ENCODE measurements at regions not wholly inside any gene's neighbourhood (a gene's known extent, or its start where the extent isn't known, plus 50 kb on each side); places are given as distances from the start of the nearest gene placed in this dataset.

DNA sequence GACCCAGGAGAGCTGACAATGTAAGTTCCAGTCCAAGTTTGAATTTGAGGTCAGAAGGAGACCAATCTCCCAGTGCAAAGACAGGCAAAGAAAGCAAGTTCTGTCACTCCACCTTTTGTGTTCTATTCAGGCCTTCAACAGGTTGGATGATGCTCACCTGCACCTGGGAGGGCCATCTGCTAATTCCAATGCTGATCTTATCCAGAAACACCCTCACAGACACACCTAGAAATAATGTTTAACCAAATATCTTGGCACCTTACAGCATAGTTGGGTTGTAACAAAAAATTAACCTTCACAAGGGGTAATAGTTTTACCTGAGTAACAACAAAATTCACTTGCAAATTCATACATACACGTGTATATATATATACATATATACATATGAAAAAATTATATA, 190.8 kb downstream of the DIRAS2 start:
- TF ChIP-seq, protein P1, sequence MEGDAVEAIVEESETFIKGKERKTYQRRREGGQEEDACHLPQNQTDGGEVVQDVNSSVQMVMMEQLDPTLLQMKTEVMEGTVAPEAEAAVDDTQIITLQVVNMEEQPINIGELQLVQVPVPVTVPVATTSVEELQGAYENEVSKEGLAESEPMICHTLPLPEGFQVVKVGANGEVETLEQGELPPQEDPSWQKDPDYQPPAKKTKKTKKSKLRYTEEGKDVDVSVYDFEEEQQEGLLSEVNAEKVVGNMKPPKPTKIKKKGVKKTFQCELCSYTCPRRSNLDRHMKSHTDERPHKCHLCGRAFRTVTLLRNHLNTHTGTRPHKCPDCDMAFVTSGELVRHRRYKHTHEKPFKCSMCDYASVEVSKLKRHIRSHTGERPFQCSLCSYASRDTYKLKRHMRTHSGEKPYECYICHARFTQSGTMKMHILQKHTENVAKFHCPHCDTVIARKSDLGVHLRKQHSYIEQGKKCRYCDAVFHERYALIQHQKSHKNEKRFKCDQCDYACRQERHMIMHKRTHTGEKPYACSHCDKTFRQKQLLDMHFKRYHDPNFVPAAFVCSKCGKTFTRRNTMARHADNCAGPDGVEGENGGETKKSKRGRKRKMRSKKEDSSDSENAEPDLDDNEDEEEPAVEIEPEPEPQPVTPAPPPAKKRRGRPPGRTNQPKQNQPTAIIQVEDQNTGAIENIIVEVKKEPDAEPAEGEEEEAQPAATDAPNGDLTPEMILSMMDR (IDR thresholded peaks at IDR 0.05), result no peak
- no peak for TF ChIP-seq POLR2A (IDR thresholded peaks at IDR 0.05)
- no peak for TF ChIP-seq POLR2AphosphoS5 (IDR thresholded peaks at IDR 0.05)

Data from breast epithelium (tissue), 3 donors.